HG02642 (cell line): ENCODE measurements at regions not wholly inside any gene's neighbourhood (a gene's known extent, or its start where the extent isn't known, plus 50 kb on each side); places are given as distances from the start of the nearest gene placed in this dataset.
"Not testable (repeated sequence)": the region's sequence is repeated elsewhere in the genome, so short reads cannot be mapped to it uniquely, and the experiment has no call there.

ENCODE experiments used
- ATAC-seq: cut with Tn5 transposase; IDR thresholded peaks from one replicate; pipeline ENCODE4 v1.9.1; 2021; ENCODE audit warnings: mild to moderate bottlenecking; ENCODE audit not compliant: unreplicated experiment, poor library complexity

GRCh38 chr3:102674284-102674683, 239.5 kb downstream of the ZPLD1 start:
- no peak for ATAC-seq

GRCh38 chr3:102676424-102676823, 241.6 kb downstream of the ZPLD1 start:
- ATAC-seq: no peak

GRCh38 chr3:102682741-102683140, 247.9 kb downstream of the ZPLD1 start:
- ATAC-seq: no peak

- ATAC-seq: no peak
Observed at GRCh38 chr3:102686792-102687191, 252.0 kb downstream of the ZPLD1 start.

- no peak for ATAC-seq
Observed at GRCh38 chr3:102687851-102688555, 253.2 kb downstream of the ZPLD1 start.

GRCh38 chr3:102688556-102688930, 253.7 kb downstream of the ZPLD1 start:
- no peak for ATAC-seq

GRCh38 chr3:102691507-102691906, 256.7 kb downstream of the ZPLD1 start:
- no peak for ATAC-seq

GRCh38 chr3:102699104-102699818, 264.4 kb downstream of the ZPLD1 start:
- no peak for ATAC-seq

- ATAC-seq: no peak
Observed at GRCh38 chr3:102699819-102700140, 265.0 kb downstream of the ZPLD1 start.

GRCh38 chr3:102712896-102713295, 278.1 kb downstream of the ZPLD1 start:
- no peak for ATAC-seq

GRCh38 chr3:102714567-102714966, 279.8 kb downstream of the ZPLD1 start:
- peak; percentile 24 for ATAC-seq

GRCh38 chr3:102715030-102715697, 280.3 kb downstream of the ZPLD1 start:
- ATAC-seq: peak; percentile 88

GRCh38 chr3:102718651-102719050, 283.8 kb downstream of the ZPLD1 start:
- no peak for ATAC-seq

- ATAC-seq: no peak
Observed at GRCh38 chr3:102722317-102722716, 287.5 kb downstream of the ZPLD1 start.

GRCh38 chr3:102727340-102727739, 292.5 kb downstream of the ZPLD1 start:
- ATAC-seq: no peak

GRCh38 chr3:102732581-102732980, 297.8 kb downstream of the ZPLD1 start:
- ATAC-seq: not testable (repeated sequence)

- no peak for ATAC-seq
Observed at GRCh38 chr3:102733791-102734563, 299.2 kb downstream of the ZPLD1 start.

- ATAC-seq: no peak
Observed at GRCh38 chr3:102735311-102735710, 300.5 kb downstream of the ZPLD1 start.

GRCh38 chr3:102736288-102736974, 301.6 kb downstream of the ZPLD1 start:
- no peak for ATAC-seq

- ATAC-seq: no peak
Observed at GRCh38 chr3:102736975-102737304, 302.1 kb downstream of the ZPLD1 start.
